MCF 10A (cell line): ENCODE measurements at regions not wholly inside any gene's neighbourhood (a gene's known extent, or its start where the extent isn't known, plus 50 kb on each side); places are given as distances from the start of the nearest gene placed in this dataset.

Experiments
- BruUV-seq: library from RNA; stranded (reverse); fragments of 400-500 nt; replicated peaks from 2 replicates; lab custom pipeline; 2021; lab: Mats Ljungman, UMichigan
- CTCF ChIA-PET: fragments of 300-600 bp; sonication (Branson Sonifier 250); formaldehyde crosslinking; extraction: SDS; loops from one replicate; lab custom pipeline; 2021; ENCODE audit warnings: antibody characterized with exemption, inconsistent platforms; lab: Yijun Ruan, JAX
- POLR2A ChIA-PET: fragments of 300-600, 350-650 bp; sonication (Branson Sonifier 250); formaldehyde crosslinking; extraction: SDS; loops from one replicate; lab custom pipeline; 2020; ENCODE audit warnings: antibody characterized with exemption, inconsistent platforms; lab: Yijun Ruan, JAX
- DNase-seq: peaks from one replicate; pipeline ENCODE4 v3.0.0-alpha.2; 2018; ENCODE audit not compliant: unreplicated experiment
- H3K27ac Mint-ChIP-seq: one replicate; pipeline ENCODE4 v1.8.0; 2022; ENCODE audit warnings: mild to moderate bottlenecking, low read depth, mixed read lengths; ENCODE audit not compliant: unreplicated experiment
- H3K27me3 Mint-ChIP-seq: one replicate; pipeline ENCODE4 v1.8.0; 2022; ENCODE audit warnings: mixed read lengths; ENCODE audit not compliant: insufficient read depth, unreplicated experiment
- H3K36me3 Mint-ChIP-seq: one replicate; pipeline ENCODE4 v1.8.0; 2022; ENCODE audit warnings: mild to moderate bottlenecking, moderate library complexity, mixed read lengths; ENCODE audit not compliant: insufficient read depth, unreplicated experiment
- H3K4me1 Mint-ChIP-seq: one replicate; pipeline ENCODE4 v1.8.0; 2022; ENCODE audit warnings: mixed read lengths; ENCODE audit not compliant: insufficient read depth, unreplicated experiment
- H3K4me3 Mint-ChIP-seq: one replicate; pipeline ENCODE4 v1.8.0; 2022; ENCODE audit warnings: mild to moderate bottlenecking, moderate library complexity, mixed read lengths; ENCODE audit not compliant: unreplicated experiment
- H3K9me3 Mint-ChIP-seq: one replicate; pipeline ENCODE4 v1.8.0; 2022; ENCODE audit warnings: mixed read lengths; ENCODE audit not compliant: unreplicated experiment
- intact Hi-C: fragments of 100-400 bp; cut with micrococcal nuclease; formaldehyde crosslinking; loops from 2 replicates; pipeline ENCODE4 v1.14.1; 2022
- TF ChIP-seq, protein P1 (sequence below): fragments of 200-600 bp; IDR thresholded peaks from one replicate; pipeline ENCODE4 v1.8.0; 2022; ENCODE audit warnings: antibody characterized with exemption, mild to moderate bottlenecking; ENCODE audit not compliant: unreplicated experiment

DNA sequence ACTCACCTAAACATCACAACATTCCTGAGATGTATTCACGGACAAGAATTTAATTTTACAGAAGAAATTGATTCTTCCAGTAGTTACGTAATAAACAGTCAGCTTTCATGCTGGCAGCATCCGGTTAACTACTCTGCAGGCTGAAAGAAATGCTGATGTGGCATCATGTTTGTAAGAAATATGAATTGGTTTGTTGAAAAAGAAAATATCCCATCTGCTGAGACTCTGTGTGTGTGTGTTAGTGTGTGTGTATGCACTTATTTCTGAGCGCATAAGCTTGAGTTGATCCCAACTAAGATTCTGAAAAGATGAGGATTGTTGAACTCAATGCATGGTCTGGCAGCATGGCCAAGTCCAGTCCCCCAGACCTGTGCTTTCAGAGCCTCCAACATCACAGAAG lies 74.3 kb upstream of the FAM216B start:
- H3K27me3 Mint-ChIP-seq = no peaks in the 10 kb centered on the region
- ChIA-PET CTCF (no interaction called here), POLR2A (no interaction called here)
- intact Hi-C loops = no loop called here
- H3K4me1 Mint-ChIP-seq = no peaks in the 10 kb centered on the region
- no peak overlapping the region for H3K4me3 Mint-ChIP-seq
- TF ChIP-seq, protein P1, sequence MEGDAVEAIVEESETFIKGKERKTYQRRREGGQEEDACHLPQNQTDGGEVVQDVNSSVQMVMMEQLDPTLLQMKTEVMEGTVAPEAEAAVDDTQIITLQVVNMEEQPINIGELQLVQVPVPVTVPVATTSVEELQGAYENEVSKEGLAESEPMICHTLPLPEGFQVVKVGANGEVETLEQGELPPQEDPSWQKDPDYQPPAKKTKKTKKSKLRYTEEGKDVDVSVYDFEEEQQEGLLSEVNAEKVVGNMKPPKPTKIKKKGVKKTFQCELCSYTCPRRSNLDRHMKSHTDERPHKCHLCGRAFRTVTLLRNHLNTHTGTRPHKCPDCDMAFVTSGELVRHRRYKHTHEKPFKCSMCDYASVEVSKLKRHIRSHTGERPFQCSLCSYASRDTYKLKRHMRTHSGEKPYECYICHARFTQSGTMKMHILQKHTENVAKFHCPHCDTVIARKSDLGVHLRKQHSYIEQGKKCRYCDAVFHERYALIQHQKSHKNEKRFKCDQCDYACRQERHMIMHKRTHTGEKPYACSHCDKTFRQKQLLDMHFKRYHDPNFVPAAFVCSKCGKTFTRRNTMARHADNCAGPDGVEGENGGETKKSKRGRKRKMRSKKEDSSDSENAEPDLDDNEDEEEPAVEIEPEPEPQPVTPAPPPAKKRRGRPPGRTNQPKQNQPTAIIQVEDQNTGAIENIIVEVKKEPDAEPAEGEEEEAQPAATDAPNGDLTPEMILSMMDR = no peak
- no TSS peak for BruUV-seq
- H3K9me3 Mint-ChIP-seq = no peaks in the 10 kb centered on the region
- H3K27ac Mint-ChIP-seq = no peak overlapping the region
- H3K36me3 Mint-ChIP-seq = no peaks in the 10 kb centered on the region
- no peak for DNase-seq

DNA sequence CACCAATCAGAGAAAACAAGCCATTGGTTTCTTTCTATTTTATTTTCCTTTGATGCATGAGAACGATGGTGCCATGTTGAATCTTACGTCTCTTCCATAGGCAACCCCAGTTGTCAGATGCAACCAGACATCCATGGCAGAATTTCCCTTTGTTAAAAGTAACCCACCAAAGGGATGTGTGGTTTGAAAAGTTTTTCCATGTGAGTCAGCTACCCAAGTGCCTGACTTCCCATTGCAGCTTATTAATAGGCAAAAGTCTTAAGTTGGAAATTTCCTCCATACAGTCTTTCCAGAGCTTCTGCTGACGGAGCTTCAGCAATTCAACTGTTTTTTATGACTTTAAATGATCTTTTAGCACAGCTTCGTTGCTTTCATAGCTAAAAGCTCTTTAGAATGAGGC lies 73.8 kb upstream of the FAM216B start:
- TF ChIP-seq, protein P1 = no peak
- H3K36me3 Mint-ChIP-seq = no peaks in the 10 kb centered on the region
- BruUV-seq = no TSS peak
- no peak overlapping the region for H3K4me3 Mint-ChIP-seq
- POLR2A ChIA-PET = interaction anchor here (0.8 kb wide), 1 partner anchor 13 kb away, joined by 4 read pairs; no protein-coding TSS in a partner anchor
- no peak for DNase-seq
- H3K4me1 Mint-ChIP-seq = no peaks in the 10 kb centered on the region
- no peak overlapping the region for H3K27ac Mint-ChIP-seq
- intact Hi-C loops = no loop called here
- CTCF ChIA-PET = no interaction called here
- no peaks in the 10 kb centered on the region for H3K27me3 Mint-ChIP-seq
- no peaks in the 10 kb centered on the region for H3K9me3 Mint-ChIP-seq

DNA sequence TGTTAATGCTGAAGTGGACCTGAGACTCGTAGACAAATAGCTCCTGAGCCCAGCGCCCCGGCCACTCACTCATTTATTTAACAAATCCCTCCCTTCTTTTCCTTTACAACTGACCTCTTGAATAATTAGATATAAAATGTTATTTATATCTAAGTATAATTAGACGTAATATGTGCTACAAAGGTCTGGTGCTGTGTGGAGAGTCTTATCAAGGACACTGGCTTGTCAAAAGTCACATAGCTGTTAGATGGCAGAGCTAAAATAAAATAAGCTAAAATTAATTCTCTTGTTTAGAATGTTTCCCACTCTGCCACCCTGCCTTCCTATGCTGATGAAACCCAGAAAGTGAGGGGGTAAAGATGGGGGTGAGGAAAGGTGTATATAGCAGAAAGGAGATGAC lies 73.0 kb upstream of the FAM216B start:
- TF ChIP-seq, protein P1 = no peak
- ChIA-PET POLR2A (interaction anchor here (0.8 kb wide), 1 partner anchor 12 kb away, joined by 4 read pairs; no protein-coding TSS in a partner anchor), CTCF (no interaction called here)
- no peaks in the 10 kb centered on the region for H3K9me3 Mint-ChIP-seq
- BruUV-seq = no TSS peak
- no peaks in the 10 kb centered on the region for H3K4me1 Mint-ChIP-seq
- no peak overlapping the region for H3K27ac Mint-ChIP-seq
- DNase-seq = no peak
- intact Hi-C loops = no loop called here
- no peak overlapping the region for H3K4me3 Mint-ChIP-seq
- H3K27me3 Mint-ChIP-seq = no peaks in the 10 kb centered on the region
- no peaks in the 10 kb centered on the region for H3K36me3 Mint-ChIP-seq

DNA sequence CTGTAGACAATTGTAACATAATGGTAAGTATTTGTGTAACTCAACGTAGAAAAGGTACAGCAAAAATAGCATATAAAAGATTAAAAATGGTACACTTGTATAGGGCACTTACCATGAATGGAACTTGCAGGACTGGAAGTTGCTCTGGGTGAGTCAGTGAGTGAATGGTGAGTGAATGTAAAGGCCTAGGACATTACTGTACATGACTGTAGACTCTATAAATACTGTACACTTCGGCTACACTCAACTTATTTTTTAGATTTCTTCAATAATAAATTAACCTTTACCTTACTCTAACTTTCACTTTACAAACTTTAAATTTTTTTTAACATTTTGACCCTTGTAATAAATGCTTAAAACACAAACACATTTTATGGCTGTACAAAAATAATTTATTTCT lies 72.1 kb upstream of the FAM216B start:
- Mint-ChIP-seq H3K4me1 (no peaks in the 10 kb centered on the region), H3K4me3 (no peak overlapping the region), H3K36me3 (no peaks in the 10 kb centered on the region), H3K9me3 (no peaks in the 10 kb centered on the region), H3K27me3 (no peaks in the 10 kb centered on the region), H3K27ac (no peak overlapping the region)
- POLR2A ChIA-PET = no interaction called here
- DNase-seq = no peak
- CTCF ChIA-PET = no interaction called here
- intact Hi-C loops = no loop called here
- no TSS peak for BruUV-seq
- TF ChIP-seq, protein P1 = no peak
